Adrenal gland (tissue), 5 donors: ENCODE measurements at regions not wholly inside any gene's neighbourhood (a gene's known extent, or its start where the extent isn't known, plus 50 kb on each side); places are given as distances from the start of the nearest gene placed in this dataset.
"Not testable (repeated sequence)": the region's sequence is repeated elsewhere in the genome, so short reads cannot be mapped to it uniquely, and the experiment has no call there.

Experiments used
- POLR2A ChIP-seq, 2 donors: fragments of 450-650 bp; IDR thresholded peaks; one replicate each; pipeline ENCODE4 v1.6.1; 2017; ENCODE audit warnings: antibody characterized with exemption in 2 of 2, mild to moderate bottlenecking in 2 of 2, moderate library complexity in 1 of 2
- TF ChIP-seq, protein P1 (sequence below), 6 experiments: fragments of 450-650 bp in 4 of 6; fragments of 200-600 bp in 2 of 6; sonication (generic) in 1 of 6; IDR thresholded peaks; 1 replicate in 5 of 6; 2 replicates in 1 of 6; pipeline versions ENCODE4 v1.5.1 to v1.8.0; 2016 to 2021; ENCODE audit warnings: antibody characterized with exemption in 6 of 6, mild to moderate bottlenecking in 2 of 6, moderate library complexity in 1 of 6
- donor health status: DM: no; HTN: no; CAD: no.

DNA sequence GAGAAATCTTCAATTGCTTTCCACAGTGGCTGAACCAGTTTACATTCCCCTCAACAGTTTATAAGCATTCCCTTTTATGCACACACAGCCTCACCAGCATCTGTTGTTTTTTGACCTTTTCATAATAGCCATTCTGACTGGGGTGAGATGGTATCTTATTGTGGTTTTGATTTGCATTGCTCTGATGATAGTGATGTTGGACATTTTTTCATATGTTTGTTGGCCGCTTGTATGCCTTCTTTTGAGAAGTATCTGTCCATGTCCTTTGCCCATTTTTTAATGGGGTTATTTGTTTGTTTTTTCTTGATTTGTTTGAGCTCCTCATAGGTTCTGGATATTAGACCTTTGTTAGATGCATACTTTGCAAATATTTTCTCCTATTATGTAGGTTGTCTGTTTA lies 226.1 kb downstream of the SPATA31A6 start:
- TF ChIP-seq, protein P1, sequence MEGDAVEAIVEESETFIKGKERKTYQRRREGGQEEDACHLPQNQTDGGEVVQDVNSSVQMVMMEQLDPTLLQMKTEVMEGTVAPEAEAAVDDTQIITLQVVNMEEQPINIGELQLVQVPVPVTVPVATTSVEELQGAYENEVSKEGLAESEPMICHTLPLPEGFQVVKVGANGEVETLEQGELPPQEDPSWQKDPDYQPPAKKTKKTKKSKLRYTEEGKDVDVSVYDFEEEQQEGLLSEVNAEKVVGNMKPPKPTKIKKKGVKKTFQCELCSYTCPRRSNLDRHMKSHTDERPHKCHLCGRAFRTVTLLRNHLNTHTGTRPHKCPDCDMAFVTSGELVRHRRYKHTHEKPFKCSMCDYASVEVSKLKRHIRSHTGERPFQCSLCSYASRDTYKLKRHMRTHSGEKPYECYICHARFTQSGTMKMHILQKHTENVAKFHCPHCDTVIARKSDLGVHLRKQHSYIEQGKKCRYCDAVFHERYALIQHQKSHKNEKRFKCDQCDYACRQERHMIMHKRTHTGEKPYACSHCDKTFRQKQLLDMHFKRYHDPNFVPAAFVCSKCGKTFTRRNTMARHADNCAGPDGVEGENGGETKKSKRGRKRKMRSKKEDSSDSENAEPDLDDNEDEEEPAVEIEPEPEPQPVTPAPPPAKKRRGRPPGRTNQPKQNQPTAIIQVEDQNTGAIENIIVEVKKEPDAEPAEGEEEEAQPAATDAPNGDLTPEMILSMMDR (IDR thresholded peaks at IDR 0.05): not testable (repeated sequence)
- TF ChIP-seq POLR2A (IDR thresholded peaks at IDR 0.05): not testable (repeated sequence)
